Stimulated activated CD4-positive, alpha-beta T cell treated with anti-CD3 and anti-CD28 coated beads, Interleukin-12 subunit alpha, Interleukin-12 subunit beta, amount 100 ng/mL, for 24 hours (primary cell): ENCODE measurements at regions not wholly inside any gene's neighbourhood (a gene's known extent, or its start where the extent isn't known, plus 50 kb on each side); places are given as distances from the start of the nearest gene placed in this dataset.

Source experiments
- DNase-seq, 2 experiments: peaks; one replicate each; pipeline ENCODE4 v3.0.0-alpha.2; 2020; ENCODE audit warnings: low read depth in 2 of 2

- no peak for DNase-seq
Measured at GRCh38 chr15:69530991-69531664, 78.5 kb downstream of the RPLP1 start.

DNA sequence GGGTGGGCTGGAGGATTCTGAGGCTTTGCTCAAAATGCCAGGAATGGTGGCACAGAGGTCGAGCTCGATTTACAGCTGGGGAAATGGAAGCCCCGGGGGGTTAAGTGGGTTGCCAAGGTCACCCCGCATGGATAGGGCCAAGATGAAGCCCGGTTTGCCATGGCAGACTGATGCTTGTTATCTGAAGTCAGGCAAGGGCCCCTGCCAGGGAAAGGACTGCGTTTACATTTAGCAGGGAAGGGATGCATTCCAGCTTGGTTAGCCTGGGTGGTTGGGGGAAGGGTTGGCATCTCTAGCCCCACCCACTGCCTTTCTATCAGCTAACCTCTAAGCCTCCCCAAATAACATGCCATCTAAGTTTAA lies 79.0 kb downstream of the RPLP1 start:
- DNase-seq: no peak

- DNase-seq: no peak
Measured at GRCh38 chr15:69532066-69532465, 79.4 kb downstream of the RPLP1 start.

DNA sequence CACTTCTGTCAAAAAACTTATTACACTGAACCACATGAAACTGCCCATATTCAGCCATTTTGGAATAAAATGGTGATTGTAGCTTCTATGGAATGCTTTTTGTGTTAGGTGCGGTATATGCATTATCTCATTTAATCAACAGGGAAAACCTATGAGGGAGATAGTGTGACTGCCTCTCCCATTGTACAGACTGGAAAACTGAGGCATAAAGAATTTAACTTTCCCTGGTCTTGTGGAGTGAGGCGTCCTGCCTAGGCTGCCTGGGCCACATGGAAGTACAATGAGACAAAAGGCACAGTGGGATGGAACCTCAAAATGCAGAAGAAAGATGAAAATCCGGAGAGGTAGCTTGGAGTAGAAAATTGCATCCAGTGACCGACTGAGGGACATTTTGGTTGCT lies 80.2 kb downstream of the RPLP1 start:
- DNase-seq: no peak

GRCh38 chr15:69533522-69533921 lies 80.9 kb downstream of the RPLP1 start:
- DNase-seq: no peak

GRCh38 chr15:69535101-69535638 lies 82.6 kb downstream of the RPLP1 start:
- DNase-seq: no peak

- DNase-seq: no peak
Measured at GRCh38 chr15:69535998-69536397, 83.4 kb downstream of the RPLP1 start.

DNA sequence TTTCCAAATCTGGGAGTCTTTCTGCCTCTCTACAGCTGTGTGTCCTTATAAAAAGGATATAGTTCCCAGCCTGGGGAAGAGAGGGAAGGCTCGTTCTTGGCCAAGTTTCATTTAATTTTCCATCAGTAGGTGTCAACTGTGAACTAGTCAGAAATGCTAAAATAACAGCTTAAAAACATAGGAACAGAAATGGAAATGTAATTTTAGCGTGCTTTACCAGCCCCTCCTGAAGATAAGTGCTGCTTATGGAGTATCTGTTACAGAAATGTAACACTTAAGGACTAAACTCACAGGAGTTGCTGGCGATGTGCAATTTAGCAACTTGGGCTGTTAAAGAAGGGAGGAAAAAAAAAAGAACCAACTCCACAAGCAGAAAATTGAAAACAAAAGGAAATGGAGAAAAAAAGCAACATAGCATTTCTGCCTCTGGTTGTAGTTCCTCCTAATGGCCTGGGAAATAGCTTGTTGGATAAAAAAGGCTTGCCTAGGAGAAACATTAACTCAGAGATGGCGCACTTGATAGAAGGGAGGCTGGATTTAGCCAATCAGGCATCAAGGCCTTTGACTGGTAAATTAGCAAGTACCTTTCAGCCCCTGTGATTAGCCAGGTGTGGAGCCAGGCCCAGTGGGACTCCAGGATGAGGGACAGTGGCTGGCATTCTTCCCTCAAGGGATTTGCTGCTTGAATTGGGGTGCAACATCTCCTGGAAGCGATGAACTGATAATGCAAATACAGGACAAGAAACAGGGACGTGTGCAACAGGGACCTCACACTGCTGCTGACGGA lies 84.3 kb downstream of the RPLP1 start:
- no peak for DNase-seq

DNA sequence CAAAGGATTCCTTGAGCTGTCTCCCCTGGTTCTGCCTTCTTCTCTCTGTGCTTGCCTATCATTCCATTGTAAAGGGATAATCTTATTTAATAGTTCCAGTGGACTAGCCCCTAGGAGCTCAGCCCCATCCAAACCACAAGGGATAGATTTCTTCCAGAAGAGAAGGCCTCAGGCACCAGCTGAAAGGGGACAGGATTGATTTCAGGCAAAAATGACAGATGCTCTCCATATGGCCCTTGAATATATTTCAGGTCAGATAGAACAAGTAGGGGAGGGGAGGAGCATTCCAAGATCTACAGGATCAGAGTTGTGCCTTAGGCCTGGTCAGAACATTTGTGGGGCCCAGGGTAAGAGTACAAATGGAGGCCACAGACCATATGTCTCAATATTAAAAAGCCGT lies 85.3 kb downstream of the RPLP1 start:
- no peak for DNase-seq

DNA sequence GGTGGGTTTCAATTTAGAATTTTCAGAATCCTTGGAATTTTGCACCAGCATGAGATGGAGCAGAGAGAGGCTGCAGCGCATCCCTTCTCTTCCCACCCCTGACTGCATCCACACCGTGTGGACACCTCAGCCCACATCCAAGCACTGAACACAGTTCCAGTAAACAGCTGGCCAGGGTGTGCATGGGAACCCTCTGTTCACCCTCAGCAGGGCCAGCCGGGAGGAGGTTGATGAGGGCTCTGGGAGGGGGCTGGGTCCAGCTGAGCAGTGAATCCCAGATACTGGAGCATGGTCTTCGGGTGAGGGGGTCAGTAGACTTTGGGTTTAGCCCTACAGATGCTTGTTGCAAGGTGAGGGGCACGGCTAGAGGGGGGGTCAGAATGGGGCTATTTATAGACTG lies 85.8 kb downstream of the RPLP1 start:
- no peak for DNase-seq

- no peak for DNase-seq
Measured at GRCh38 chr15:69539345-69539744, 86.7 kb downstream of the RPLP1 start.

GRCh38 chr15:69540622-69541021 lies 88.0 kb downstream of the RPLP1 start:
- DNase-seq: no peak

GRCh38 chr15:69542028-69542427 lies 89.4 kb downstream of the RPLP1 start:
- DNase-seq: no peak

DNA sequence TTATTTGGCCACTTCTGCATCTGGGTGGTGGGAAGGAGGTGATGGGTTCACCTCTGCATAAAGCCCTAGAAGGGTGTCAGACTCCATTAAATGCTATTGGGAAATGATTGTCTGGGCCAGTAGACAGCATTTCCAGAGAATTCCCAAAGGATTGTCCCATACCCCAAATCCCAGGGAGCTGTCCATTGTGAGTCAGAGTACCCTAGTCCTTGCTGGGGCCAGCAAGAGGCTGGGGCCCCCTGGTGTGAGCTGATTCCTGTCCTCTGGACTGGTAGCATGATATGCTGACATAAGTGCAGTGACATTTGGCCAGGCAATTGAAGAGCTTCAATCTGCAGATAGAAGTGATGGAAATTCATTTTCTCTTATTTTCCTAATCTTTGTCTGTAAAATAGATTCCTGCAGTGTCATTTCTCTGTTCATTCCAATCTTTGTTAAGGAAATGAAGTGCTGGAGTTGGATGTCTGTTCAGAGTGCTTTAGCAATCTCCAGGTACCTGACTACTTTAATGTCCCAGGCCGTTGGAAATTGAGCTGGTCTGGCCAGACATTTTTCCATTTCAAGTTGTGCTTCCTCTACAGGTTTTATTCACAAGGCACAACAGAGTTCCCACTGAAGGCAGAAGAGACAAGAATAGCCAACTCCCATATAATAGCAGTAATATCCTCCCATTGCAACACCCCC lies 91.2 kb downstream of the RPLP1 start:
- DNase-seq: no peak

- no peak for DNase-seq
Measured at GRCh38 chr15:69544365-69545113, 91.9 kb downstream of the RPLP1 start.

GRCh38 chr15:69546182-69546581 lies 93.6 kb downstream of the RPLP1 start:
- DNase-seq: no peak

DNA sequence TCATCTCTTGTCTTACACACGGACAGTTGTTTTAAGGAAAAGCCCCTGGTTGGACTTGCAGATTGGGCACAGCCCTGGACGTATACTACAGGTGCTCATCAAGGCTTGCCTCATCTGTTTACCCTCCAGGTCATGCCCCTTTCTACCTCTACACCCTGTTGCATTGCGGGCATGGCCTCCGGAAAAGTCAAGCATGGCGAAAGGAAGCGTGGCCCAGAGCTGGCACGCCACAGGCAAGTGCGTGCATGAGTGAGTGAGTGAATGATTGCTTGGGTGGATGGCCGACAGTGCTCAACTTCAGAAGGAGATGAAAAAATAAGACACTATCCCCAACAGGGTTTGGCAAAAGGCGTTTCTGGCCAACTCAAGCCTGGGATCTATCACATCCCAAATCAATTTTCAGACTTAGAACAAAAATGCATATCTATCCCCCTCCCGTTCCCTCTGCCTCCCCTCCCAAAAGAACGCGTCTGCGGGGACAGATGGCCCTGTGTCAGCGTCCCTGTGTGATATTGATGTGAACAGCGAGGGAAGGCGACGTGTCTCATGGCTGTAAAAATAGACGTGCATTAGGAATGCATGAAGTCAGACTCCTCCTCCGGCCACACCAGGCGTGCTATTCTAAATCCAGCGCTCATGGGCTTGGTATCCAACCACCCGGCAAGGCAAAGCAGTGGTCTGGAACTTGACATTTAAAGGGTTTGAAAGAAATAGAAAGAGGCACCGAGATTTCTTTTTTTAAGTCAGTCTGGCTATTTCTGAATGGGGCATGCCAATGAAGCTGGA lies 96.0 kb downstream of the RPLP1 start:
- DNase-seq: no peak

- DNase-seq: no peak
Measured at GRCh38 chr15:69551391-69552056, 98.9 kb downstream of the RPLP1 start.

DNA sequence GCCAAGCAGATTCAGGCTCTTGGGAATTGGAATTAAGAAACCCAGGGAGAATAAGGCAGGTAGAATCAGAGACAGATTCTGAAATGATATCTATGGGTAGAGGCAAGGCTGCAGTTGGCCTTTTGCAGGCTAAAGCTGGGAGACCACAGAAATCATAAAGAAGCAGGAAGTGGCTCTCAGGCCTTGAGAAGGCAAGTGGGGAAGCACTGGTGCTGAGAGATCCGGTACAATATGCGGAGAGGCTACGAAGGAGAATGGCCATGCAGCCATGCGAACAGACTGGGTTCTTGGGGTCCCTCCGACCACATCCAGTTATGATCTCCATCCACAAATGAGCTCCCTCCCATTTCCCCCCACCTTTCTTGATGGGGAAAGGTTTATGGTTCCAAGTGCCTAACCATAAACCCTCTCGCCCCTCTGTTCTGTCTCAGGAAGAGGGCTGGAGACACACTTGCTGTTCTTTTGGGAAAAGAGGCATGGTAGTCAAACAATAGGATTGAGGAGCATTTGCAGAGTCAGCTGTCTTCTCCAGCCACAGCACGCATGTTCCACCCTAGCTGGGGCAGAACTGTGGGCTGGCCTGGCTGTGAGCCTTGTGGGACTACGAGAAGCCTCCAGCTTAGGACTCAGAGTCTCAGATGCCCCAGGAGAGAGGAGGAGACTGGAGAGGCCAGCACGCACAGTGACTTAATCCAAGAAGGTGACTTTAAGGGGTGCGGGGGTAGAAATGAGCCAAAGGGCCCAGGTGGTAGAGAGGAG lies 99.6 kb downstream of the RPLP1 start:
- DNase-seq: no peak

DNA sequence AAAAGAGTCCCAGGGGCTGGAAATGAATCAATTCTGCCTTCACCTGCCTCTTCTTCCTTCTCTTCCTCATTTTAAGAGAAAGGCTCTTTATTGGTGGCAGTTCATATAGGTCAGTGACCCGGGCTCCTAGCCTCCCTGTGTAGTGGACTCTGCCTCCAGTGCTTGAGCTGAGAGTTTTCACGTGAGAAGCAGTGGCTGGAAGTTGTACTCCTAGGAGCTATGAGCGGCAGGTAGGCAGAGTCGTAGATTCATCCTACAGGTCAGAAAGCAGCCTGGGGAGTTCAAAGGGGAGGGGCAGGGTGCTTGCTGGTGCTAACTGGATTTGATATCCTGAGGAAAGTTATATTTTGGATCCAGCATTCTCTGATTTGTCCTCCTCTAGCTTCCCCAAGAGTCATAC lies 101.1 kb downstream of the RPLP1 start:
- no peak for DNase-seq
